ENCODE measurements at regions not wholly inside any gene's neighbourhood (a gene's known extent, or its start where the extent isn't known, plus 50 kb on each side); places are given as distances from the start of the nearest gene placed in this dataset.
"Not testable (repeated sequence)": the region's sequence is repeated elsewhere in the genome, so short reads cannot be mapped to it uniquely, and the experiment has no call there.

- DNase-seq (ENCODE audit: low read depth): no peak
Measured at GRCh38 chr5:119895066-119895465, 265.7 kb downstream of the FAM170A start.

- DNase-seq (ENCODE audit: low read depth): no peak
Measured at GRCh38 chr5:119896826-119897536, 267.6 kb downstream of the FAM170A start.

- DNase-seq (ENCODE audit: low read depth): no peak
Measured at GRCh38 chr5:119897537-119898370, 268.4 kb downstream of the FAM170A start.

GRCh38 chr5:119899981-119900380 lies 270.6 kb downstream of the FAM170A start:
- no peak for DNase-seq (ENCODE audit: low read depth)

- DNase-seq (ENCODE audit: low read depth): no peak
Measured at GRCh38 chr5:119902593-119902992, 273.2 kb downstream of the FAM170A start.

GRCh38 chr5:119913425-119913824 lies 284.1 kb downstream of the FAM170A start:
- no peak for DNase-seq (ENCODE audit: low read depth)

- no peak for DNase-seq (ENCODE audit: low read depth)
Measured at GRCh38 chr5:119919279-119919678, 289.9 kb downstream of the FAM170A start.

- no peak for DNase-seq (ENCODE audit: low read depth)
Measured at GRCh38 chr5:119926301-119926700, 296.9 kb downstream of the FAM170A start.

GRCh38 chr5:119928974-119929373 lies 299.6 kb downstream of the FAM170A start:
- DNase-seq (ENCODE audit: low read depth): peak; percentile 2

GRCh38 chr5:119930490-119930889 lies 301.1 kb downstream of the FAM170A start:
- DNase-seq (ENCODE audit: low read depth): no peak

- DNase-seq (ENCODE audit: low read depth): peak; percentile 5
Measured at GRCh38 chr5:119943148-119943547, 313.8 kb downstream of the FAM170A start.

GRCh38 chr5:119945691-119946090 lies 316.3 kb downstream of the FAM170A start:
- DNase-seq (ENCODE audit: low read depth): no peak

- no peak for DNase-seq (ENCODE audit: low read depth)
Measured at GRCh38 chr5:119948162-119948561, 318.8 kb downstream of the FAM170A start.

- no peak for DNase-seq (ENCODE audit: low read depth)
Measured at GRCh38 chr5:119949426-119949999, 320.2 kb downstream of the FAM170A start.

- DNase-seq (ENCODE audit: low read depth): no peak
Measured at GRCh38 chr5:119951330-119951934, 322.1 kb downstream of the FAM170A start.

- no peak for DNase-seq (ENCODE audit: low read depth)
Measured at GRCh38 chr5:119953474-119953873, 324.1 kb downstream of the FAM170A start.

GRCh38 chr5:119954106-119954505 lies 324.7 kb downstream of the FAM170A start:
- DNase-seq (ENCODE audit: low read depth): no peak

- DNase-seq (ENCODE audit: low read depth): no peak
Measured at GRCh38 chr5:119961993-119962392, 332.6 kb downstream of the FAM170A start.

- DNase-seq (ENCODE audit: low read depth): no peak
Measured at GRCh38 chr5:119966028-119966427, 336.7 kb downstream of the FAM170A start.

- DNase-seq (ENCODE audit: low read depth): no peak
Measured at GRCh38 chr5:119968690-119969089, 339.3 kb downstream of the FAM170A start.

- DNase-seq (ENCODE audit: low read depth): not testable (repeated sequence)
Measured at GRCh38 chr5:119987077-119987476, 357.7 kb downstream of the FAM170A start.

- no peak for DNase-seq (ENCODE audit: low read depth)
Measured at GRCh38 chr5:119991625-119992024, 362.3 kb downstream of the FAM170A start.
